Stimulated activated CD4-positive, alpha-beta T cell treated with anti-CD3 and anti-CD28 coated beads, TNF-alpha, amount 100 ng/mL, for 24 hours (primary cell): ENCODE measurements at regions not wholly inside any gene's neighbourhood (a gene's known extent, or its start where the extent isn't known, plus 50 kb on each side); places are given as distances from the start of the nearest gene placed in this dataset.

Experiments
- DNase-seq, 3 experiments: peaks; one replicate each; pipeline ENCODE4 v3.0.0-alpha.2; 2020; ENCODE audit warnings: low read depth in 3 of 3

- DNase-seq: no peak
Observed at GRCh38 chr1:104671684-104672353, 922.1 kb downstream of the AMY1C start.

GRCh38 chr1:104699433-104699832 is 949.7 kb downstream of the AMY1C start:
- DNase-seq: no peak

GRCh38 chr1:104702731-104703130 is 953.0 kb downstream of the AMY1C start:
- DNase-seq: no peak

- no peak for DNase-seq
Observed at GRCh38 chr1:104706631-104707147, 957.0 kb downstream of the AMY1C start.

GRCh38 chr1:104718752-104719151 is 969.1 kb downstream of the AMY1C start:
- DNase-seq: no peak

GRCh38 chr1:104720741-104721140 is 971.0 kb downstream of the AMY1C start:
- DNase-seq: no peak

GRCh38 chr1:104726917-104727316 is 977.2 kb downstream of the AMY1C start:
- no peak for DNase-seq

- DNase-seq: no peak
Observed at GRCh38 chr1:104733866-104734265, 984.2 kb downstream of the AMY1C start.

GRCh38 chr1:104745875-104746274 is 996.2 kb downstream of the AMY1C start:
- no peak for DNase-seq

- DNase-seq: no peak
Observed at GRCh38 chr1:104746994-104747393, 997.3 kb downstream of the AMY1C start.

GRCh38 chr1:104760017-104760416 is 1010.3 kb downstream of the AMY1C start:
- DNase-seq: no peak

GRCh38 chr1:104761961-104762570 is 1012.4 kb downstream of the AMY1C start:
- DNase-seq: no peak

GRCh38 chr1:104765085-104765484 is 1015.4 kb downstream of the AMY1C start:
- DNase-seq: no peak

GRCh38 chr1:104768466-104768865 is 1018.8 kb downstream of the AMY1C start:
- no peak for DNase-seq

- no peak for DNase-seq
Observed at GRCh38 chr1:104780470-104781078, 1030.9 kb downstream of the AMY1C start.

GRCh38 chr1:104785575-104786187 is 1036.0 kb downstream of the AMY1C start:
- no peak for DNase-seq

GRCh38 chr1:104787866-104788510 is 1038.3 kb downstream of the AMY1C start:
- no peak for DNase-seq

- no peak for DNase-seq
Observed at GRCh38 chr1:104791030-104791429, 1041.3 kb downstream of the AMY1C start.

GRCh38 chr1:104794035-104794434 is 1044.3 kb downstream of the AMY1C start:
- no peak for DNase-seq

- no peak for DNase-seq
Observed at GRCh38 chr1:104795931-104796330, 1046.2 kb downstream of the AMY1C start.

- no peak for DNase-seq
Observed at GRCh38 chr1:104797982-104798381, 1048.3 kb downstream of the AMY1C start.

- DNase-seq: no peak
Observed at GRCh38 chr1:104801344-104801743, 1051.6 kb downstream of the AMY1C start.
